GM04503 (cell line): ENCODE measurements at regions not wholly inside any gene's neighbourhood (a gene's known extent, or its start where the extent isn't known, plus 50 kb on each side); places are given as distances from the start of the nearest gene placed in this dataset.

Experiments used
- DNase-seq: peaks from one replicate; pipeline ENCODE4 v3.0.0-alpha.2; 2012; ENCODE audit warnings: low read depth

DNA sequence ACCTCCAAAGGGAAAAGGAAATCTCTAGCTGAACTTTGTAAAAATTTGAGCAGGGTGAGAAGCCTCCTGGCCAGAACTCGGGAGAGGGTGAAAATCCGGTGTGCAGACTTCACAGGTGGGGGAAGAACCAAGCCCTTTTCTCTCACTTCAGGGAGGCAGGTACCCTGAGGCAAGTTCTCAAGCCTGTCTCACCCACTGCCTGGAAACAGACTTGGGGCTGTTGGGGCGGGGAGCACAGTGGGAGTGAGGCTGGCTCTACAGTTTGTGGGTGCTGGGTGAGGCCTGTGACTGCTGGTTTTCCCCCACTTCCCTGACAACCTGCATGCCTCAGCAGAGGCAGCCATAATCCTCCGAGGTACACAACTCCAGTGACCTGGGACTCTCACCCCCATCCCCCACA, 187.1 kb downstream of the KIF4B start:
- no peak for DNase-seq

DNA sequence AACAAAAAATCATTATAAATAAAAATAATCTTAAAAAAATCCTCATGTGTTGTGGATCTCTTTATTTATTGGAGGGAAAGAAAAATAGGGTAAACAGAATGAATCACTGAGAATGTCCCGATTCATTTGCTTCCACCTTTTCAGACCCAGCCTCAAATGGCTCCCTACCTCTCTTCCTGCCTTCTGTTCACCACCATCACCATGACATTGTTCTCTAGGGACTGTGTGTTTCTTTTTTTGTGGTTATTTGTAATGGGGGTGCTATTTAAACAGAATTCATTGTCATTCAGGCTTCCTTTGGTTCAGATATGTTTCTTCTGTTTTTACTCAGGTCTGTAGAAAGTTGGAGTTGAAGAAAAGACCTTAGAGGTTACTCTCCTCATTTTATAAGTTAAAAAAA, 198.2 kb downstream of the KIF4B start:
- no peak for DNase-seq

DNA sequence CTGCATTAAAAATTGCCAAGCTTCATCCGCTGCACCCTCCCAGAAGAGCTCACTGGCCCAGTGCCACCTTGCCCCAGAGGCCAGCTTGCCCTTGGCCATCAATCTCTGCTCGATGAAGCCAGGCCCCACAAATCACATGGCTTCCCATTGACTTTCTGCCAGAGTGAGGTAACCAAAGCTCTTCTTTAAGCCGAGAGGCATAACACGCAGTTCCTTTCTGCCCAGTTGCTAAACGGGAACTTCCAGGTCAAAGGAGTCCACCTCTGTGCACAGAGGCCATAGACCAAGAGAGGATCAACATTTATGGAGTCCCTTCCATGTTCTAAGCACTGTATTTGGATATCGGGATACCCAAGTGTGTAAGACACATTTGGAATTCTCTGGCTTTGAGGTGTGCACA, 208.8 kb downstream of the KIF4B start:
- no peak for DNase-seq

DNA sequence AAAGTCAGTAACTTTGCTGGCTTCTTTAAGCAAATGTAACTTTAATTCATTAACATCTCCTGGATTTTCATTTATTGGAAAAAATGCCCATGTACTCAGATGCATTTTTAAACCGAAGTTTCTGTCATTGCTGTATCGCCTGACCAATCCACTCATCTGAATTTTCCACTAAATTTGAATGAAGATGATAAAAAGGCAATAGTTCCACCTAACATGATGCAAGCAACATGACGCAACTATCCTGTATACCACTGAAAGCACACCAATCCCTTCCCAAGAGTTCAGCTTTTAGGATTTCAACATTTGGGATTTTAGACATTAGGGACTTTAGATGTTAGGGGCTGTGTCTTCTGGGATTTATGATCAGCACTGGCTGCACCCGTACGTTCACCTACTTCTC, 215.6 kb downstream of the KIF4B start:
- DNase-seq, result no peak

DNA sequence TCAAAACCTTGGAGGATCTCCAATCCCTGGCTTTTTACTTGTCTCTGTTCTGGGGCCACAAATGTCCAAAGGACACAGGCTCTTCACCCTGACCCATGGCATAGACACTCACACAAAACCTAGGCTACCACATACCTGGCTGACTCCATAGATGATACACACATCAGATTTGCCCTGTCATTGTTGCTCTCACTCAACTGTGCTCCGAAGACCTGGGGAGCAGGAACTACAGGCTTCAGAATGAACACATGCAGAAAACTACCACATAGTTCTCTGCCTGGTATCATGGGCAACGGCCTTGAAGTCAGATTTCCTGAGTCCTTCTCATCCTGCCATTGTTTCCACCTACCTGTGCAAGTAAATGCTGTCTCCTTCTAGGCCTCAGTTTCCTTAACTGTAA, 226.2 kb downstream of the KIF4B start:
- no peak for DNase-seq

DNA sequence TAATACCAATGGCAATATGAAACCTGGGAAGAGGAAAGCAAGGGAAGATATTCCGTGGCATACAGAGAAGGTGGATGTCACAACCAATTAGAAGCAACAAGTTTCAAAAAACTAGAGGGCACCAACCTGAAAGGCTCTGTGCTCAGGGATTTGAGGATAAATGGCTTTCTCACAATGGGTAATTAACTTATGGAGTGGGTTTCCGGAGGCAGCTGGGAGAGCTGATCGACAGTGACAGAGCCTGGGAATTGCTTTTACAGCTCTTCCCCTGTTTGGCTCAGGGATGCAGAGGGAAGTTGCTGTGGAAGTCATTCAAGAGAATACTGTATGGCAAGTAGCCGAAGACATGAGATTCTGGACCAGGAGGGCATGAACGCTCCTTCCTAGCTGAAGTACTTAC, 237.0 kb downstream of the KIF4B start:
- no peak for DNase-seq

DNA sequence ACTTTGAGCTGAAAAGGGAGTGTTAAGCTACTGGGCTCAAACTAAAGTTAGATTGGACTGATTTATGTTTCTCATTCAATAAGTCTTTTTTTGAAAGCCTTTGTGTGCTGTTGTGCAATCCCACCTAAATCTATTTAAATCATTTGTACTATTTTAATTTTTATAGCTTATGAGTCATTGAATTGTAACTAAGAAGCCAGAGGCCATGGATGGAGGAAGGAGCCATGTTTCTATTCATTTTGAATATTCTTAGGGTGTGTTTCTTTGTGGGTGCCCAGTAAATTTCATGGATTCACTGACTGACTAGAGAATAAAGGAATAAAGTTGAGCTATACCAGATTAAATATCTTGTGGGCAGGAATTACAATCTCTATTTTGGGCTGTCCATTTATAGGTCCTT, 238.5 kb downstream of the KIF4B start:
- no peak for DNase-seq

DNA sequence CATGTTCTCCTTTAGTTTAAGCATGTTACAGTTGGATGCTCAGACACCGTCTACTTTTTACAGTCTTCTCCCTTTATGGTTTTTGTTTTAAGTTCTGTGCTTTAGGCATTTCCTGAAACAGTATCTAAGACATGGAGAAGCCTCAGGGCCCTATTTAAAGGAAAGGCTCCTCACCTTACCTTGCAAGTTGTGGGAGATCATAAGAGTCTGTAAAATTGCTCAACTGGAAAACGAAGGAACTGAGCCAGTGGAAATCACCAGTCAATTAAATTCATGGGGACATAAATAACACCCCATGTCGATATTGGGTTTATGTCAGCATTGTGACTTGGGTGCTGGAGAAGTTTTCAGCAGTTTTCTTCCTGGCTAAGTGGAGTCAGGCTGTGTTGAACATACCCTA, 239.2 kb downstream of the KIF4B start:
- no peak for DNase-seq

DNA sequence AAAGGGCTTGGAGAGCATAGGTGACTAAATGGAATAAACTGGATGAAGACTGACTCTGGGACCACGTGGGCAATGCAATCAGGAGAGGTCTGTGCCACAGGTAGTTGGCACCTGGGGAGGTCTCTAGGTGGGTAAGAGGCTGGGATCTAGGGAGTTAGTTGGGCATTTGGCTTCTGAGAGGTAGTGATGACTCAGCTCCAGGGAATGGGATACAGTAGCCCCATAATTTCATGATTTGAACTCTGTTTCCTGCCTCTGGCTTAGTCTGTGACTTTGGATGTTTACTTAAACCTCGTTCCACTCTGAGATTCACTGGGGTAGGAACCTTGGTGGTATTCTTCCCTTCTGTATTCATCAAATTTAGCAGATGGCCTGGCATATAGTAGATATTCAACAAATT, 240.8 kb downstream of the KIF4B start:
- no peak for DNase-seq

DNA sequence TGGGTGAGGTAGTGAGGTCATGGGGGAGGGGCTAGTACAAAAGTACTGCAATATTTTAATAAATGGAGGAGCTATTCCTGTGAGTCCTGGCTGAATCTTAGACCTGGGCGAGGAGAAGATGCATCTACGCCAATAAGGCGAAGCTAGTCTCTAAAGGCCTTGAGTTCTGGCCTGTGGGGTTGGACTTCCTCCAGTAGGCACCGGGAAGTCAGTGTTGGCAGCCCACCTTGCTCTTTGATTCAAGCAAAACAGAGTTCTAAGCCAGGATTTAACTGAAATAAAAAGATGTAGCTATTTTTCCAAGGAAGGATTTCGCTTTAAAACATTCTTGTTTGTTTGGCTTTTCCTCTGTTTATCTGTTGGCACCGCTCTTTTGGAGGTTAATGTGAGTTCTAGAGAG, 244.6 kb downstream of the KIF4B start:
- DNase-seq, result no peak

DNA sequence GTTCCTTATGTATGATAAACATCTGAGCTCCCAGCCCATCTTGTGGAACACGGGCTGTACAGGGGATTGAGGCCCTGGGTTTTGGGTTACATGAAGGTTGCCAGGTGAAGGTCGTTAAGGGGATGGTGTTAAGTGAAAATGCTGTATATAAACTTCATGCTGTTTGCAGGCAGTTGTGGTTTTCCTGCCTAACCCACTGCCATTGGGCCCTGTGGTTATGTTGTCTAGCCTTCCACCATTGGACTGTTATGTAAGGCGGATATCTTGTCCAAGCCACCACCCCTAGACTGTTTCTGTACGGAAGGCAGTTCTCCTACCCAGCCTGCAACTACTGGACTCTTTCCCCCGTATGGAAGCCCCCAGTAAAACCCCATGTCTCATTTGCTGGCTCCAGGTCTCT, 246.1 kb downstream of the KIF4B start:
- no peak for DNase-seq

DNA sequence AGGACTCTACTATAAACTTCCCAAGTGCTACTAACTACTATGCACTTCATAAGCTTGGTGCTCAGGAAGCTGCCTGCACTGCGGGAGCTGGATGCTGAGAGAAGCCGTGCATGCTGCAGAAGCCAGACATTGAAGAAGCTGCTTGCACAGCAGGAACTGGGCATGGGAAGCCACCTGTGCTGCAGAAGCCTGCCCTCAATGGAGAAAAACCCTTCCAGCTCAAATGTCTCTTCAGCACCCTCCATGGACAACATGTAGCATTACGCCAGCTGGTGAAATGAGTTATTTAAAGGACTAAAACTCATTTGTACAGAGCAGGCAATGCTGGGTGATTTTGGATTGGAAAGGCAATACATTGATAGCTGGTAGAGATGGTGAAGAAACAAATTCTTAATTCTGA, 247.2 kb downstream of the KIF4B start:
- no peak for DNase-seq

DNA sequence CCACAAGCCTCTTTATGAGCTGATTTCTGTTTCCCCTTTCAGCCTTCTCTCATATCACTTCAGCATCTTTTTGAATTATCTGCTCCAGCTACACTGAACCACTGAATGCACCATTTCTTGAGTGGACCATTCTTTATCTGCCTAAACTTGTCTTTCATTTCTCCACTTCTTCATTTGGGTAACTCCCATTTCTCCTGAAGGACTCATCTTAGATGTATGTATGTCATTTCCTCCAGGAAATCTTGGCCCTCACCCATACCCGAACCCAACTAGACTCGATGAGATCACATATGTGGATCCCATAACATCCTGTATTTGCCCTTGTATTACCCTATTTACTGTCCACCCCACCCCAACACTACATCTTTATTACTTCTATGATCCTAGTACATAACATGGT, 249.8 kb downstream of the KIF4B start:
- no peak for DNase-seq

DNA sequence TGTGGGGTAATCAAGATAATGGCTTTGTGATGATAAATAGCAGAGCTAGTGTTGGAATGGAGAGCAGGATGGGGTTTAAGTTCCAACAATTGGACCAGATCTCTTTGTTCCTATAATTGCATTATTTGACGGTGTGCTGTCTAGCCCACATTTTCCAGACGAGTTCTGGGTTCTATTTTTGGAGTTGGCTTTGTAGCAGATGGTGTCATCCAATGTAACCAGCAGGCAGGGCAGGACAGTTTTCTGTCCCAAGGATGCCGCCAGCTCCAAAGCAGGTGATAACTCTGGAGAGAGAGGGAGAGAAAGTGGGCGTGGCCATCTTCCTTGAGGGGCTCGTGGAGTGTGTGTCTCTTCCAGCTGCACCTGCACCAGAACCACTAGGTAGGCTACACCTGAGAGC, 251.3 kb downstream of the KIF4B start:
- DNase-seq, result no peak

DNA sequence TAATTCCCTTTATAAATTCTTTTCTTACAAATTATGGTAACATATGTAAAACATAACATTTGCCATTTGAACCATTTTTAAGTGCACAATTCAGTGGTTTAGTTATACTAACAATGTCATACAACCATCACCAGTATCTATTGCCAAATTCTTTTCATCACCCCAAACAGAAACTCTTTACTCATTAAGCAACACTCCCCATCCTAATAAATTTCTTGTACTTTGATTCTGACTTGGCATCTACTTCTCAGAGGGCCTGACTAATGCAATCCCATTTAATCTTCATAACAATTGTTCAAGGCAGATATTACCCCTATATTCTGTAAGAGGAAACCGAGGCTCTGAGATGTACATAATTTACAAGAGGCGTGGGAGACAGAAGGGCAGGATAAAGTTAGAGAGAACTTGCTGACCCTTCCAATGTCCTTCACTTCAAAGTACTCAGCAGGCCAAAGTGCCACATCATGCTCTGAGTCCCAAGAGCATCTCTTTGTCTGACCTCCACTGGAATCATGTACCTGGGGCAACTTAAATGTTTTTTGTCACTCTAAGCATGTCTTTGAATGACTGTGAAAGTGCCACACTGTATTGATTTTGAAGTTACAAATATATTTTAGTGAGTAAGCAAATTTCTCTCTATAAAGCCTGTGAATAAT, 255.3 kb downstream of the KIF4B start:
- no peak for DNase-seq

DNA sequence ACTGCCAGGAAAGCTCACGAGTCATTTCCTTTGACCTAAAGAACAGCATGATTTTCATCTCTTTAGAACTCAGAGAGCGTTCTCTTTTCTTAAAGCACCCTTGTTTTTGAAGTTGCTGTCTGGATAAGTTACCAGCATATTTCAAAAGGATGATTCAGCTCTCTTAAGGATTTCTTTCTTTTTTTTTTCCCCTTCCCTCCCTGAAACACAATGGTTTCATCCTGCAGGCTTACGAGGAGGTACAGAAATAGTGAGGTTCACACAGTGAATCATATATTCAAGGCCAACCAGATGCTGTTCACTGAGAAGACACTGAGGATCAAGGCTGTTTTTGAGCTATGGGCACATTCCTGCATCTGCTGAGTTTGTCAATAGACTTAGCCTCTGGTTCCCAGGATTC, 257.2 kb downstream of the KIF4B start:
- no peak for DNase-seq

DNA sequence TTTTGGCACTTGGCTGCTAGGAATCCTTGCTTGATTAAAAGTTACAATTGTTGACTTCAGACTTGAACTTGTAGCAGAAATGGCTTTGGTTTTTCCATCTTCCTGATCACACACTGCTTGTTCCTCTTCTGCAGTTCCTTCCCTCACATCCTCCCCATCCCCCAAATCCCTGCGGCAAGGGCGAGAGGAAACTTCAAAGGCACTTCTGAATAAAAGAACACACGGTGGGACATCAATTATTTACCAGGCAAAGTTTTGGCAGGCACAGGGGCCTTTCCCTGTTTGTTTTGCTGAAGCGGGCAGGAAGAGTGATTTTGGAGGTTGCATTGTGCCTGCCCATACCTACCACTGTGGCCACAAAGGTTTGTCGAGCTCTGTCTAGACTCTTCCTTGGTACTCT, 260.9 kb downstream of the KIF4B start:
- DNase-seq, result no peak

DNA sequence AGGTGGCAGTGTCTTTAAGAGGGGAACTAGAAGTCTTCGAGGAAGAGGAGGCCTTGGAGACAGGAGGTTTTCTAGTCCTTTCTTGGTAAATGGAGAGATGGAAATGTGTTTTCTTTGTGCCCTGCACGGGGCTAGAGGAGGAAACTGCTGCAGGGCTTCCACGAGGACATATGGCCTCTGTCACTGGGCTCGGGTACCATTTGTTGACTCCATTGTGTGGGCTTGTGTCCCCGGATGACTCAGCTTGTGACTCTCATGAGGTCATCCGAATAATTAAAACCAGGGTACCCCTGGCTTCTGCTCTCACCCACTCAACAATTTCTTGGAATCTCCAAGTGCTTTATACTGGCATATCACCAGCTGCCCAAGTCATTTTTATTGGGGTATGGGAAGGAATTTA, 261.7 kb downstream of the KIF4B start:
- DNase-seq, result no peak

DNA sequence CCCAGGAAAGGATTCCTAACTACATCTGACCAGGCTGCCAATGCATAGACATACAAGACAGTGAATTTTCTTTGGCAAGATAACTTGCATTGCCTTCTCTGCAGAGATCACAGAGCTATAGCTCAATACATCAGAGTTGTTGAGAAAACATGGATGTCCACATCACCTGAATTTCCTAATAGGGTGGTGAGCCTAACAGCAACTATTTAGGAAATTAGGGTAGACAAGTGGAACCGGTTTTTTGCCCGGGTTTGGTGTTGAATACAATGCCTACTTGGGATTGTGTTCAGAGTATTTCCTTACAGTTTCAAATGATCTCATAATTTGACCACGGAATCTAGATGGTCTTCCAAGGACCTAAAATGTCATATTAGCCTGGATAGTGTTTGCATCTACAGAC, 262.7 kb downstream of the KIF4B start:
- DNase-seq, result no peak

DNA sequence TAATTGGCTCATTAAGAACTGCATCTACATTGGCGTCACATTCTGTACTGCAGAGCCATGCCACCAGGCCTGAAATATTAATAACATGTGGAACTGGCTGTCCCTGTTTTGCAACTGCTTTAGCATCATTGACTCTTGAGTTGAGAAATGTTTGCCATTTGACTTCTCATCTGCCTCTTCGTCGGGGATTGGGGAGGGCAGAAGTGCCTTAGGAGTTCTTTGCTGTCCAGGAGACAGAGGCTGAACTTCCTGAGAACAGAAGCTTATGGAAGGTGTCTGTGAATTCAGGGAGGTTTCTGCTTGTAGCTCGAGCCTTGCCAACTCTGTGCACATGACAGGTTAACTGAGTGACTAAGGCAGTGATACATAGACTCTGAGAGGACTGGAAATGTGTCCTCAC, 265.0 kb downstream of the KIF4B start:
- DNase-seq, result no peak

DNA sequence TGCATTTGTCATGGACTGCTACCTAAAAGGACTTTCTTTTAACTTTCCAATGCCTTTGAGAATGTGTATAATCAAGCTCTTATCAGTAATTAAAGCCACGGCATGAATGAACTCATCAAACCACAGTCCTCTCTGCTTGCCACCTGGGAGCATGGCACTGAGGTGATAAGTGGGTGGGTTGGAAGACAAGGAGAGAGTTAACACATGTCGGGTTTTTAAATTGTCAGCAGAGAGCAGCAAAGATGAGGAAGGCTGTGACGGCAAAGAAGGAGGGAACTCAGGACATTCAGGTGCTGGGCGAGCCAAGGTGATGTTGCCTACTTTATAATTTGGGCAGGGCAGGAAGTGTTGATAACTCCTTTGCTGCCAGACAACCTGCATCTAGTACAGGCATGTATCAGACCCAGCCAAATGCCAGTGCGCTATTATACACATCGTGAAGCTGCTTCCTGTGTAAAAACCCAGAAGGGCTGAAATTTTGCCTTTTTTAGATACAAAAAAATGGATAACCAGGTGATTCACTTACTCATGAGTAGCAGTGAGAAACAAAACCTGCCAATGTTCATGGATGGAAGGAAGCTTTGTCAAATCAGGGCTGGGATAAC, 269.1 kb downstream of the KIF4B start:
- no peak for DNase-seq

DNA sequence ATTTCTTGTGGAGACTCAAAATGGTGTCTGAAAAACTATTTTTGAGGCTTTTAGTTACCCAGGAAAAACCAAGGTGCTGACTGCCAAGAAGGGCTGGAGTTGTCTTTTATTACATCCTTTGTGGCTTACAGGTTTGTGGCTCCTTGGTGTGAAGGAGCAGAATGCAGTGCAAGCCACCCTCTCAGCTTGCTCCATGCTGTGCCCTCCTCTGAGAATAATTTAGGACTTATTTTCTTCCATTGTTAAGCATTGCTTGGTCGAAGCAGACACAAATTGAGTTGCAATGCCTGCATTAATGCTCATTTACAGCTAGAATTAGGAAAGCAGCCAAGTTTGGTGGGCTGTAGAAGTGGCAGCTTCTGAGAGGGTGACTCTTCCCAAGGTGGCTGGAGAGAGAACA, 272.2 kb downstream of the KIF4B start:
- no peak for DNase-seq

DNA sequence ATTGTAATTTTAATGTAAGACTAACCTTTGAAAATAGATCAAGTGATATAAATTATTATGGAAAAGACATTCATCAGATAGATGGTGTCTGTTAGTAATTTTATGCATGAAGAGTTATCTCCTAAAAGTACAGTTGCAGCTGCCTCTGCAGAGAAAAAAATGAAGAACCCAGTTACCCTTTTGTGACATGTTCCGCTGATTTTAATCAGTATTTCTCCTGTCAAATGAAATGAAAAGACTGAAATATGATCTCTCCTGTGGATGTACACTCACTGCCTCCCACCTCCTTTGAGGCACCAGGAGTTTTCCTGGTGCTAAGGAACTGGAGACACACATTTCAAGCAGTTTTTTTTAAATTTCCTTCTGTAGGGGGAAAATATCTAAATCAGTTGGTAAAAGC, 277.4 kb downstream of the KIF4B start:
- DNase-seq, result no peak

DNA sequence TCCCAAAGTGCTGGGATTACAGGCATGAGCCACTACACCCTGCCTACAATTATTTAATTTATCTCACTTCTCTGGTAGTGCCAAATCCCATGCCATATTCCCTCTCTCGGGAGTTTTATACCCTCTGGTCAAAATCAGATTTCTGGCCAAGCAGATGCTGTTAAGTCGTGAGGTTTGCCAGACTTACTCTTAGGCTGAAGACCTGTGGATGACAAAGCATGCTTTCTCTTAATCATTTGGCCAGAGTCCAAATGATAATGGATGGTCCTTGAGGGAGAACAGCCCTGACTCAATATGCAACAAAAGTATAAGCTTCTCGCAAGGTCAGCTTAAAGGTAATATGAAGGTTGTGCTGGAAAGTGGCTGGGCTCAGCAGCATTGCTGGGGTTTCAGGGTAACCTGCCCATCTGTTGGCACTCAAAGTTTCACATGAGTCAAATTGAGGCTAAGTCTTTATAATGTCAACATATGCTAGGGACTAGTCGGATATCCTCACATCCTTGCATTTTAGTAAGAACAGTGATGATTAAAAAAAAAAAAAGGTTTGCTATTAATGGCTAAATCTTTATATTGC, 280.1 kb downstream of the KIF4B start:
- DNase-seq, result no peak
